ENCODE measurements at regions not wholly inside any gene's neighbourhood (a gene's known extent, or its start where the extent isn't known, plus 50 kb on each side); places are given as distances from the start of the nearest gene placed in this dataset.

DNA sequence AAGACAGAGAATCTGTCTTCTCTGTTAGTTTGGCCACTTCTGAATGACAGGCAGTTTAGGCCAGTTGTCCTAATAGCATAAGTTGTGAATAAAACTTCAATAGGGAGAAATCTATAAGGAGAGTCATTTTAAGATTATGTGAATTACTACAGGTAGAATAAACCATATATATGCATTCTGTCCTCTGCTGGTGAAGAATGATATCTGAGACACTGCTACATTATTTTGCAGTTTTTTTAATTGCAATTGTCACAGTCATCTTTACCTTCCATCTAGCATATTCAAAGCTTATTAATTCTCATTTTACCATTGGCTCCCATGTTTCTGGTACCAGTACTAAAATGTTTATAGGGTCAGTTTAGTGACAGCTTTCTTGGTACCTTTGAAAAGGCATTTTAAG lies 519.6 kb upstream of the DEPDC1 start:
- TF ChIP-seq, protein P1, sequence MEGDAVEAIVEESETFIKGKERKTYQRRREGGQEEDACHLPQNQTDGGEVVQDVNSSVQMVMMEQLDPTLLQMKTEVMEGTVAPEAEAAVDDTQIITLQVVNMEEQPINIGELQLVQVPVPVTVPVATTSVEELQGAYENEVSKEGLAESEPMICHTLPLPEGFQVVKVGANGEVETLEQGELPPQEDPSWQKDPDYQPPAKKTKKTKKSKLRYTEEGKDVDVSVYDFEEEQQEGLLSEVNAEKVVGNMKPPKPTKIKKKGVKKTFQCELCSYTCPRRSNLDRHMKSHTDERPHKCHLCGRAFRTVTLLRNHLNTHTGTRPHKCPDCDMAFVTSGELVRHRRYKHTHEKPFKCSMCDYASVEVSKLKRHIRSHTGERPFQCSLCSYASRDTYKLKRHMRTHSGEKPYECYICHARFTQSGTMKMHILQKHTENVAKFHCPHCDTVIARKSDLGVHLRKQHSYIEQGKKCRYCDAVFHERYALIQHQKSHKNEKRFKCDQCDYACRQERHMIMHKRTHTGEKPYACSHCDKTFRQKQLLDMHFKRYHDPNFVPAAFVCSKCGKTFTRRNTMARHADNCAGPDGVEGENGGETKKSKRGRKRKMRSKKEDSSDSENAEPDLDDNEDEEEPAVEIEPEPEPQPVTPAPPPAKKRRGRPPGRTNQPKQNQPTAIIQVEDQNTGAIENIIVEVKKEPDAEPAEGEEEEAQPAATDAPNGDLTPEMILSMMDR (IDR thresholded peaks at IDR 0.05; ENCODE audit: poor library complexity, severe bottlenecking): peak; percentile 30
- TF ChIP-seq POLR2AphosphoS5 (IDR thresholded peaks at IDR 0.05) (no peak), EZH2 (IDR thresholded peaks at IDR 0.05; ENCODE audit: borderline replicate concordance, insufficient read depth, low read length, poor library complexity, severe bottlenecking) (no peak), EP300 (conservative IDR thresholded peaks at IDR 0.05; ENCODE audit: poor library complexity, severe bottlenecking) (no peak), SMC3 (conservative IDR thresholded peaks at IDR 0.05; ENCODE audit: poor library complexity) (peak; percentile 36), MXI1 (conservative IDR thresholded peaks at IDR 0.05; ENCODE audit: poor library complexity, severe bottlenecking) (no peak), TAF1 (IDR thresholded peaks at IDR 0.05; ENCODE audit: low read depth) (no peak)
- TF ChIP-seq, protein P2, sequence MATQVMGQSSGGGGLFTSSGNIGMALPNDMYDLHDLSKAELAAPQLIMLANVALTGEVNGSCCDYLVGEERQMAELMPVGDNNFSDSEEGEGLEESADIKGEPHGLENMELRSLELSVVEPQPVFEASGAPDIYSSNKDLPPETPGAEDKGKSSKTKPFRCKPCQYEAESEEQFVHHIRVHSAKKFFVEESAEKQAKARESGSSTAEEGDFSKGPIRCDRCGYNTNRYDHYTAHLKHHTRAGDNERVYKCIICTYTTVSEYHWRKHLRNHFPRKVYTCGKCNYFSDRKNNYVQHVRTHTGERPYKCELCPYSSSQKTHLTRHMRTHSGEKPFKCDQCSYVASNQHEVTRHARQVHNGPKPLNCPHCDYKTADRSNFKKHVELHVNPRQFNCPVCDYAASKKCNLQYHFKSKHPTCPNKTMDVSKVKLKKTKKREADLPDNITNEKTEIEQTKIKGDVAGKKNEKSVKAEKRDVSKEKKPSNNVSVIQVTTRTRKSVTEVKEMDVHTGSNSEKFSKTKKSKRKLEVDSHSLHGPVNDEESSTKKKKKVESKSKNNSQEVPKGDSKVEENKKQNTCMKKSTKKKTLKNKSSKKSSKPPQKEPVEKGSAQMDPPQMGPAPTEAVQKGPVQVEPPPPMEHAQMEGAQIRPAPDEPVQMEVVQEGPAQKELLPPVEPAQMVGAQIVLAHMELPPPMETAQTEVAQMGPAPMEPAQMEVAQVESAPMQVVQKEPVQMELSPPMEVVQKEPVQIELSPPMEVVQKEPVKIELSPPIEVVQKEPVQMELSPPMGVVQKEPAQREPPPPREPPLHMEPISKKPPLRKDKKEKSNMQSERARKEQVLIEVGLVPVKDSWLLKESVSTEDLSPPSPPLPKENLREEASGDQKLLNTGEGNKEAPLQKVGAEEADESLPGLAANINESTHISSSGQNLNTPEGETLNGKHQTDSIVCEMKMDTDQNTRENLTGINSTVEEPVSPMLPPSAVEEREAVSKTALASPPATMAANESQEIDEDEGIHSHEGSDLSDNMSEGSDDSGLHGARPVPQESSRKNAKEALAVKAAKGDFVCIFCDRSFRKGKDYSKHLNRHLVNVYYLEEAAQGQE (IDR thresholded peaks at IDR 0.05; ENCODE audit: borderline replicate concordance): no peak
